ENCODE measurements at regions not wholly inside any gene's neighbourhood (a gene's known extent, or its start where the extent isn't known, plus 50 kb on each side); places are given as distances from the start of the nearest gene placed in this dataset.

- TF ChIP-seq CTCF (IDR thresholded peaks at IDR 0.05) = no peak
- no peak for TF ChIP-seq POLR2A (IDR thresholded peaks at IDR 0.05)
These were observed 317.5 kb downstream of the PMP22 start for GRCh38 chr17:14947671-14948070.
